ENCODE measurements at regions not wholly inside any gene's neighbourhood (a gene's known extent, or its start where the extent isn't known, plus 50 kb on each side); places are given as distances from the start of the nearest gene placed in this dataset.

GRCh38 chr5:8317335-8317734 lies 448.4 kb downstream of the MTRR start:
- Histone ChIP-seq H2AFZ (ENCODE audit: low read length) (no peak overlapping the region), H4K20me1 (replicated peaks in 1 of 2; ENCODE audit: control insufficient read depth in 1 of 2, insufficient read depth in 2 of 2, low read length in 2 of 2) (peaks cover 0 to 2% of the 10 kb centered on the region in 2 experiments), H3K79me2 (ENCODE audit: control insufficient read depth in 1 of 2, insufficient read depth in 2 of 2, low read length in 2 of 2) (no peaks in the 10 kb centered on the region), H4K8ac (ENCODE audit: extremely low read depth, insufficient read depth, low read length) (no peak overlapping the region), H2BK5ac (ENCODE audit: low read depth, low read length) (no peak overlapping the region), H3K36me3 (ENCODE audit: control insufficient read depth in 2 of 4, insufficient read depth in 4 of 4, low read length in 3 of 4) (no peaks in the 10 kb centered on the region), H3K9ac (replicated peaks in 1 of 4; ENCODE audit: extremely low read depth in 1 of 4, low read depth in 3 of 4, low read length in 3 of 4) (peak overlapping the region in 1 of 4 experiments; percentile 34; a peak in 1 of 7 replicates), H3K4me1 (replicated peaks in 1 of 4; ENCODE audit: control insufficient read depth in 3 of 4, insufficient read depth in 4 of 4, low read length in 3 of 4) (no peaks in the 10 kb centered on the region), H3K4ac (replicated peaks; ENCODE audit: insufficient read length, low read depth, low read length) (no peak overlapping the region), H3K27ac (ENCODE audit: low read depth, low read length) (no peak overlapping the region), H3K9me3 (ENCODE audit: insufficient read depth in 2 of 2, low read depth in 1 of 2, low read length in 1 of 2) (no peaks in the 10 kb centered on the region), H4K91ac (replicated peaks; ENCODE audit: insufficient read length, low read length) (no peak overlapping the region), H2BK15ac (ENCODE audit: low read length) (no peak overlapping the region), H2BK120ac (replicated peaks; ENCODE audit: low read depth, low read length) (no peak overlapping the region), H3K56ac (replicated peaks; ENCODE audit: insufficient read length, low read depth, low read length) (no peak overlapping the region), H3K79me1 (ENCODE audit: low read depth, low read length) (no peaks in the 10 kb centered on the region), H3K23me2 (ENCODE audit: low read depth, low read length) (no peaks in the 10 kb centered on the region), H3K4me3 (ENCODE audit: extremely low read depth in 1 of 4, insufficient read depth in 2 of 4, low read depth in 3 of 4, low read length in 4 of 4) (no peak overlapping the region), H3K18ac (ENCODE audit: extremely low read depth, low read length) (no peak overlapping the region), H3K23ac (ENCODE audit: insufficient read length) (no peak overlapping the region), H2BK12ac (ENCODE audit: low read depth, low read length) (no peak overlapping the region), H3K14ac (ENCODE audit: insufficient read length) (no peak overlapping the region), H2BK20ac (ENCODE audit: low read length) (no peak overlapping the region), H4K5ac (ENCODE audit: insufficient read length, low read depth, low read length) (no peak overlapping the region), H3K27me3 (replicated peaks in 1 of 4; ENCODE audit: control insufficient read depth in 3 of 4, extremely low read depth in 1 of 4, insufficient read depth in 3 of 4, low read length in 3 of 4) (no peaks in the 10 kb centered on the region), H2AK5ac (ENCODE audit: low read depth, low read length) (no peak overlapping the region), H3K4me2 (ENCODE audit: insufficient read depth in 1 of 2, low read depth in 2 of 2, low read length in 2 of 2) (no peak overlapping the region)
- FAIRE-seq (no peak), DNase-seq (ENCODE audit: low read depth in 1 of 2, low spot score in 2 of 2) (no peak)
- WGBS, 2 experiments (ENCODE audit: extremely low coverage in 1 of 2, insufficient coverage in 1 of 2, insufficient read length in 1 of 2, insufficient replicate concordance in 2 of 2, low coverage in 1 of 2, low lambda C conversion rate in 2 of 2, missing lambda C conversion rate in 1 of 2), result 94% methylated on average over 6 of the region's 6 CpGs; no CpG with 5 or more reads in 1 of the 2 experiments
- CTCF ChIA-PET (ENCODE audit: partially characterized antibody), result interaction anchor here (0.6 kb wide), 1 partner anchor 389 kb away, joined by 3 read pairs; no protein-coding TSS in a partner anchor
- POLR2A ChIA-PET (ENCODE audit: partially characterized antibody), result no interaction called here
- TF ChIP-seq NRF1 (IDR thresholded peaks at IDR 0.05; ENCODE audit: low read depth, low read length) (no peak), GABPA (IDR thresholded peaks at IDR 0.05; ENCODE audit: borderline replicate concordance, insufficient read depth, low read length) (no peak), EP300 (IDR thresholded peaks at IDR 0.05; ENCODE audit: borderline replicate concordance in 1 of 2, low read depth in 2 of 2, low read length in 2 of 2) (no peak)

Data from H1 (cell line).